ENCODE measurements at regions not wholly inside any gene's neighbourhood (a gene's known extent, or its start where the extent isn't known, plus 50 kb on each side); places are given as distances from the start of the nearest gene placed in this dataset.

- TF ChIP-seq CTCF (IDR thresholded peaks at IDR 0.05; ENCODE audit: borderline replicate concordance, extremely low read depth, low read length, poor library complexity, severe bottlenecking): peak; percentile 76
- no peak for TF ChIP-seq EZH2 (IDR thresholded peaks at IDR 0.05; ENCODE audit: borderline replicate concordance, low read depth, low read length, severe bottlenecking)
Observed at GRCh38 chr3:181326637-181327223, 337.2 kb upstream of the DNAJC19 start.
